Body of pancreas (tissue), 4 donors: ENCODE measurements at regions not wholly inside any gene's neighbourhood (a gene's known extent, or its start where the extent isn't known, plus 50 kb on each side); places are given as distances from the start of the nearest gene placed in this dataset.

ENCODE experiments used
- POLR2A ChIP-seq, 3 donors: fragments of 450-650 bp; IDR thresholded peaks; one replicate each; pipeline ENCODE4 v1.6.1; 2016; ENCODE audit warnings: antibody characterized with exemption in 3 of 3, mild to moderate bottlenecking in 2 of 3
- TF ChIP-seq, protein P1 (sequence below), 7 experiments: fragments of 450-650 bp in 4 of 7; fragments of 200-600 bp in 3 of 7; sonication (generic) in 3 of 7; IDR thresholded peaks; one replicate each; pipeline ENCODE4 v1.5.1; 2016 to 2019; ENCODE audit warnings: antibody characterized with exemption in 7 of 7

GRCh38 chr21:16406355-16406754 lies 676.6 kb downstream of the USP25 start:
- TF ChIP-seq POLR2A (IDR thresholded peaks at IDR 0.05): no peak
- TF ChIP-seq, protein P1, sequence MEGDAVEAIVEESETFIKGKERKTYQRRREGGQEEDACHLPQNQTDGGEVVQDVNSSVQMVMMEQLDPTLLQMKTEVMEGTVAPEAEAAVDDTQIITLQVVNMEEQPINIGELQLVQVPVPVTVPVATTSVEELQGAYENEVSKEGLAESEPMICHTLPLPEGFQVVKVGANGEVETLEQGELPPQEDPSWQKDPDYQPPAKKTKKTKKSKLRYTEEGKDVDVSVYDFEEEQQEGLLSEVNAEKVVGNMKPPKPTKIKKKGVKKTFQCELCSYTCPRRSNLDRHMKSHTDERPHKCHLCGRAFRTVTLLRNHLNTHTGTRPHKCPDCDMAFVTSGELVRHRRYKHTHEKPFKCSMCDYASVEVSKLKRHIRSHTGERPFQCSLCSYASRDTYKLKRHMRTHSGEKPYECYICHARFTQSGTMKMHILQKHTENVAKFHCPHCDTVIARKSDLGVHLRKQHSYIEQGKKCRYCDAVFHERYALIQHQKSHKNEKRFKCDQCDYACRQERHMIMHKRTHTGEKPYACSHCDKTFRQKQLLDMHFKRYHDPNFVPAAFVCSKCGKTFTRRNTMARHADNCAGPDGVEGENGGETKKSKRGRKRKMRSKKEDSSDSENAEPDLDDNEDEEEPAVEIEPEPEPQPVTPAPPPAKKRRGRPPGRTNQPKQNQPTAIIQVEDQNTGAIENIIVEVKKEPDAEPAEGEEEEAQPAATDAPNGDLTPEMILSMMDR (IDR thresholded peaks at IDR 0.05): no peak
